Thyroid gland (tissue), 4 donors: ENCODE measurements at regions not wholly inside any gene's neighbourhood (a gene's known extent, or its start where the extent isn't known, plus 50 kb on each side); places are given as distances from the start of the nearest gene placed in this dataset.

Experiments used
- POLR2A ChIP-seq, 2 donors: fragments of 450-650 bp; IDR thresholded peaks; one replicate each; pipeline ENCODE4 v1.6.1; 2017; ENCODE audit warnings: antibody characterized with exemption in 2 of 2, mild to moderate bottlenecking in 2 of 2, moderate library complexity in 1 of 2
- TF ChIP-seq, protein P1 (sequence below), 6 experiments: fragments of 200-600 bp in 3 of 6; fragments of 450-650 bp in 3 of 6; sonication (generic) in 3 of 6; IDR thresholded peaks; one replicate each; pipeline ENCODE4 v1.5.1; 2016 to 2019; ENCODE audit warnings: antibody characterized with exemption in 6 of 6, mild to moderate bottlenecking in 2 of 6, inconsistent platforms in 1 of 6, moderate library complexity in 1 of 6

DNA sequence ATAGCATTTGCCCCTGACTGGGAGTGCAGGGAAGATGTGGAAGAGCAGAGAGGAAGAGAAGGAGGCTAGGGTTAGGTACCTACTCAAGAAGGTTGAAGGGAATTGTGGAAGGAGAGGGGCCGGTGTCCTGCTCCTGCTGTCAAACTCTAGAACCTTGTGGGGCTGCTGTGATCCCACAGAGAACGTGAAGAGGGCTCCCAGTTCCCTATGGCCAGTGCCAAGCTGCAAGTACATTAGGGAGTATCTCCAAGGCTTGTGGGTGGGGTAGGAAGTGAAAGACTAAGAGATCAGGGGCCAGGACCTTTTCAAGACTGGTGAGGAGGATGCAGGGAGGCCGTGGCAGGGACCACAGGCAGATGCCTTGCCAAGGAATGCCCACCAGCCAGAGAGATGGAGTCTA lies 263.4 kb downstream of the CDH26 start:
- TF ChIP-seq POLR2A (IDR thresholded peaks at IDR 0.05) = no peak
- TF ChIP-seq, protein P1, sequence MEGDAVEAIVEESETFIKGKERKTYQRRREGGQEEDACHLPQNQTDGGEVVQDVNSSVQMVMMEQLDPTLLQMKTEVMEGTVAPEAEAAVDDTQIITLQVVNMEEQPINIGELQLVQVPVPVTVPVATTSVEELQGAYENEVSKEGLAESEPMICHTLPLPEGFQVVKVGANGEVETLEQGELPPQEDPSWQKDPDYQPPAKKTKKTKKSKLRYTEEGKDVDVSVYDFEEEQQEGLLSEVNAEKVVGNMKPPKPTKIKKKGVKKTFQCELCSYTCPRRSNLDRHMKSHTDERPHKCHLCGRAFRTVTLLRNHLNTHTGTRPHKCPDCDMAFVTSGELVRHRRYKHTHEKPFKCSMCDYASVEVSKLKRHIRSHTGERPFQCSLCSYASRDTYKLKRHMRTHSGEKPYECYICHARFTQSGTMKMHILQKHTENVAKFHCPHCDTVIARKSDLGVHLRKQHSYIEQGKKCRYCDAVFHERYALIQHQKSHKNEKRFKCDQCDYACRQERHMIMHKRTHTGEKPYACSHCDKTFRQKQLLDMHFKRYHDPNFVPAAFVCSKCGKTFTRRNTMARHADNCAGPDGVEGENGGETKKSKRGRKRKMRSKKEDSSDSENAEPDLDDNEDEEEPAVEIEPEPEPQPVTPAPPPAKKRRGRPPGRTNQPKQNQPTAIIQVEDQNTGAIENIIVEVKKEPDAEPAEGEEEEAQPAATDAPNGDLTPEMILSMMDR (IDR thresholded peaks at IDR 0.05) = no peak
